ENCODE measurements at regions not wholly inside any gene's neighbourhood (a gene's known extent, or its start where the extent isn't known, plus 50 kb on each side); places are given as distances from the start of the nearest gene placed in this dataset.

GRCh38 chr3:72565593-72565992, 282.7 kb downstream of the SHQ1 start:
- DNase-seq, result no peak

DNA sequence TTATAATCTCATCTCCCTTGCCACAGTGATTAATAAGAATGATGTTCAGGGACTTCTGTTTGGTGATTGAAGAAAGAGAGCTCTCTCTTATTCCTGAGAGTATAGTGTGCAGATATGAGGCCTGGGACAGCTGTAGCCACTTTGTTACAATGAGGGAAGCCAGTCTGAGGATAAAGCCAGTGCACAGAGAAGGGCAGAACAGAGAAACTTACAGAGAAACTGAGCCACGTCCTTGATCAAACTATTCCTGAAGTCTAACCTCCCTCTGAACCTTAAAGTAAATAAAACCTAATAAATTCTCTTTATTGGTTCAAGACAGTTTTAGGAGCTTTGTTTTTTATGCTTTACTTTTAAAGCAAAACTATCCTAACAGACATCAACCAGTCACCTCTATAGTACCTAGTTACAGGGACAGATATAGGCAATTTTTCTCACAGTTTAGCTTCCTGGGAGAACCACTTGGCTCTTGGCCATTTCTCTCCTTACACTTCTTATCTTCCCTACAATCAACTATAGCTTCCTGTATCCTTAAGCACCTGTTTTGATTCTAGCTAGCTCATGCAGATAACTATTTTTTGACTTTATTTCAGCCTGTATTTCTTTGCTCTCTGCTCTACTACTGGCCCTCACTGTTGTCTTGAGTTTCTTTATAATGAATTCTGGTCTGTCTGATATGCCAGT, 284.4 kb downstream of the SHQ1 start:
- DNase-seq, result no peak

DNA sequence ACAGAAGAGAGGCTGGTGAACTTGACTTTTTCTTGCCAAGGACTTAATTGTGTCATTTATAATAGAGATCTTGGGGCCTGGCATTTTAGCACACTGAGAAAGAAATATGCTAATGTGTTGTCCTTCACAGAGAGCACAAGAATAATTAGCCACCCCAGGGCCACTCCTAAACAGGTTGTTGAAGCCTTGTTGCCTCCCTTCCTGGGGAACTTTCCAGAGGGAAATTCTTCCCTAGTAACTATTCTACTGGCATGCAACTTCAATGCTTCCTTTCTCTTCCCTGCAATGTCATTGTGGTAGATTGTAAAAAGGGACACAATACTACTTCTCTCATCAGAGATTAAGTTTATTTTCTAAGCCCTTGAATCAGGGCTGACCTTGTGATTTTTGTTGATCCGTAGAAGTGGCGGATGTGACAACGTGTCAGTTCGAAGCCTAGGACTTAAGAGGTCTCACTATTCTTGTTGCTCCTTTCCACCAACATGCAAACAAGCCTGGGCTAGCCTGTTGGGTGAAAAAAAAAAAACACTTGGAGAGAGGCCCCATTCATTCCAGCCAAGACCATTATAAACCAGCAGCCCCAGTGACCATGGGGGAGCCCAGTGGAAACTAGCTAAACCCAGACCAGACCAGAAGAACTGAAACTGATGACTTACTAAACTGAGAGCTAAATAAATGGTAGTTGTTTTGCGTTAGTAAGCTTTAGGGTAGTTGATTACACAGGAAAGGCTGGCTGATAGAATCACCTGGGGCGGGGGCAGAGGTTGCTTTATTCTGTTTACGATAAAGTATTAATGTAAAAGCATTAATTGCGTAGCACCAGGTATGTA, 287.2 kb downstream of the SHQ1 start:
- no peak for DNase-seq

DNA sequence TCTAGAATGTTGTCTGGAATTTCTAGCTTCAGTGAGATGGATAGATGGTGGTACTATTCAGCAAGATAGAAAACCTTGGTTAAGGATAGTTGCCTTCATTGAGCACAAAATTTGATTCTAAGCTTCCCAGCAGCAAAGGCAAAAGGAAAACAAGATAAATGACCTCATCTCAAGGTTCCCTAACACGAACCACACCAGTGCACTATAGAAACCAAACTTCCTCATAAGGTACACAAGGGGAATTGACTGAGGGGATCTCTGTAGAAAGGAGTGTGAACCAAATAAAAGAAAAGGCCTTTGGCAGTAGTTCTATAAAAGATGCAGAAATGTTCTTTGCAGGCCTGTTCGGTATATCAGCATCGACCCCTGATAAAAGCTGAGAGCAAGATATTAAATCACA, 288.9 kb downstream of the SHQ1 start:
- no peak for DNase-seq

GRCh38 chr3:72558001-72558400, 290.2 kb downstream of the SHQ1 start:
- DNase-seq, result no peak

DNA sequence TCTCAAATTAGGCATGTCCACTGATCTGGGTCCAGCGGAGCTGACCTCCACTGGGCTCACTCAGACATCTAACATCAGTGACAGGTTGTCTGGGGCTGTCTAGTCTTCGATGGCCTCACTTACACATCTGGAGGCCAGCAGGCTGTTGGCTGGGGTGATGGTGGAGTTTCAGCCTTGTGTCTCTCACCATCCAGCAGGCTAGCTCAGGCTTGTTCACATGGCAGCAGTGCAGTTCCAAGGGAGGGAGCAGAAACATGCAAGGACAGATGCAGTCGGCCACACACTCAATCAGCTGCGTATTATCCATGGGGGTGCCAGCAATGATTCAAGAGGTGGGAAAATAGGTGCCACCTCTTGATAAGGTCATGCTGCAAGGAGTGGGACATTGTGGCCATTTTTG, 292.5 kb downstream of the SHQ1 start:
- DNase-seq, result no peak

DNA sequence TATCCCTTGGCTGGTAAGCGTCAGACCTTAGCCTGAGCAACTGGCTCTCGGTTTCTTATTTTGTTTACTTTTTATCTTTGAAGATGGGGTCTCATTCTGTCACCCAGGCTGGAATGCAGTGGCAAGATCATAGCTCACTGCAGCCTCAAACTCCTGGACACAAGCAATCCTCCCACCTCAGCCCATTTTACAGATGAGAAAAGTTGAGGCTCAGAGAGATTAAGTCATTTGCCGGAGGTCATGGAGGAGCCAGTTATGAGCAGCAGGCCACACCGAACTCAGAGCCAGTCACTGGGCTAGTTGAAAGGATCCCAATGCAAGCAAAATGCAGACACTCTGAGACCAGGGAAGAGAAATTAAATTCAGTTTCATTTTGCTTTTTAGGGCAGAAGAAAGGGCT, 293.6 kb downstream of the SHQ1 start:
- DNase-seq, result no peak

DNA sequence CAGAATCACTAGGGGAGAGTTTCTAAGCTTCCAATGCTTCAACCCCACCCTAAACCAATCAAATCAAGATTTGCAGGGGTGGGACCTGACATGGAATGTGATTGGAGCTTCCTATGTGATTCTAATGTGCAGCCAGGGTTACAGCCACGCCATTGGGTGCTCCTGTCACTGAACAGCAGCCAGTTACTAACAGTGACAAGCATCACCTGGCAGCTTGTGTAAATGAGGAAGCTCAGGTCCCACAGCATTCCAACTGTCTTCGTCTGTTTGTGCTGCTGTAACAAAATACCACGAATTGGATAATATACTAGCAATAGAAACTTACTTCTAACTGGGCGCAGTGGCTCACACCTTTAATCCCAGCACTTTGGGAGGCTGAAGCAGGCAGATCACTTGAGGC, 294.9 kb downstream of the SHQ1 start:
- DNase-seq, result no peak

- no peak for DNase-seq
Observed at GRCh38 chr3:72550582-72551262, 297.5 kb downstream of the SHQ1 start.

- no peak for DNase-seq
Observed at GRCh38 chr3:72549761-72550581, 298.3 kb downstream of the SHQ1 start.

GRCh38 chr3:72548981-72549380, 299.3 kb downstream of the SHQ1 start:
- DNase-seq, result no peak

DNA sequence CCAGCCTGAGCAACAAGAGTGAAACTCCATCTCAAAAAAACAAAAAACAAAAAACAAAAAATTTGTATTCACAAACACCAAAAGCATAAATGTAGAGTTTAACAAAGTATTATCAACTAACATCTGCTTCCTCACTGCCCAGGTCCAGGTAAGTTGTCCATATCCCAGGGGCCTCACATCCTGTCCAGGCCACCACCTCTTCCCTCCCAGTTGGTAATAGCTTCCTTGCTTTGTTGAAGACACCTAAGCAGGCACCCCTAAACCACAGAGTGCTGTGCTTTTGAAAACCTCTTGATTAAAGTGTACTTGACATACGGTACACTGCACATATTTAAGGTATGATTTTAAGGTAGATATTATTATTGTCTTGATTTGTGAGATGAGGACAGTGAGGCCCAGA, 299.8 kb downstream of the SHQ1 start:
- DNase-seq, result no peak

DNA sequence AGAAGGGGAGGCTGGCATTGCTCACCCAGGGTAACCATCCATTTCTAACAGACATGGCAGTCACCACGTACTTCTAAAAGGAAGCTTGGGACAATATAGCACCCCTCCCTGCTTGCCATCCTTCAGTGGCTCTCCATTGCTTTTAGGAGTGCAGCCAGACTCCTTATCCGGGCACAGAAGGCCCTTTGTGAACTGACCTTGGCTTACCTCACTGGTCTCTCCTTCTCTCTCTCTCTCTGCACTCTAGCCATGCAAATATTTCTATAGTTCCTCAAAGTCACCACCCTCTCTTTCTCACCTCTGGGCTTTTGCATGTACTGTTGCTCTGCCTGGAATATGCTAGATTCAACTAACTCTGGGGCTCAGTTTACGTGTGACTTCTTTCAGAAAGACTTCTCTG, 301.1 kb downstream of the SHQ1 start:
- no peak for DNase-seq

DNA sequence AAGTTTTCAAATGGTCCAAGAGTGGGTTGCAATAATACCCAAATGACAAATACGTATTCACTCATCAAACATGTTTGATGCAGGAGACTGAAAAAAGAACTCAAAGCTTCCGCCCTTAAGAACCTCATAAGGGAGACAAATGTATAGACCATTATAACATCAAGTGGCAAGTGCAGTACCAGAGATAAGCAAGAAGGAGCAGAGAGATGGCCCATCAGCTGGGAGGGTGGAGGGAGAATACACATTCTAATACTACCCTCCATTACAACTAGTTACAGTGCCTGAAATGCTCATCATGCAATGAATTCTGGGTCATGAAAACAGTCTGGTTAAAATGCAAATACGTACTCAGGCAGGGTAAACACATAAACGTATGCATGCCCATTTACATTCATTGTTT, 304.0 kb downstream of the SHQ1 start:
- DNase-seq, result no peak

DNA sequence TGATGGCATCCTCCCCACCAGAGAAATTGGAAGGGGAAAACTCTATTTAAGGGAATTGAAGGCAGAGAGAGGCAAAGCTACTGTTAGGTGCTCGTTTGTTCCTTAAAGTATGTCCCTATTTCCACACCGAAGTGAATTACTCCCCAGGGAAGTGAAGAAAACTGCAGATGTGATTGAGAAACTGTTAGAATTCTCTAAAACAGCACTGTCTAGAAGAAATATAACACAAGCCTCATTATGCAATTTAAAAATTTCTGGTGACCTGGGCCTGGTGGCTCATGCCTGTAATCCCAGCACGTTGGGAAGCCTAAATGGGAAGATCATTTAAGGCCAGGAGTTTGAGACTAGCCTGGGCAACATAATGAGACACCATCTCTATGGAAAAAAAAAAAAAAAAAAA, 305.0 kb downstream of the SHQ1 start:
- DNase-seq, result no peak

GRCh38 chr3:72542781-72543180, 305.5 kb downstream of the SHQ1 start:
- no peak for DNase-seq

- DNase-seq, result no peak
Observed at GRCh38 chr3:72539856-72540255, 308.4 kb downstream of the SHQ1 start.

- DNase-seq, result no peak
Observed at GRCh38 chr3:72538070-72538745, 310.0 kb downstream of the SHQ1 start.

DNA sequence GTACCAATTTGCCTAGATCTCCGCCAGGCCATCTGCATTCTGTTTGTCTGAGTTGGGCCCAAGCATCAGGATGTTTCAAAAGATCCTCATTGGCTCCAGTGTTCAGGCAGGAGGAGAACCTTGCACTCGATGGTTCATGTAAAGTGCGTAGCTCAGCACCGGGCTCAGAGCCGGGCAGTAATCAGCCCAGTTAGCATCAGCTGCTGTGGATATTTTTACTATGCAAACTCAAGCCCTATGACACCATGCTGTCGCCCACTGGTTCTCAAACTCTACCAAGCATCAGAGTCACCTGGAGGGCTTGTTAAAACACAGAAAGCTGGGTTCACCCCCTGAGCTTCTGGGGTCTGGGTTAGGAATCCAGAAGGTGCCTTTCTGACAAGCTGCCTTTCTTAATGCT, 310.8 kb downstream of the SHQ1 start:
- no peak for DNase-seq

DNA sequence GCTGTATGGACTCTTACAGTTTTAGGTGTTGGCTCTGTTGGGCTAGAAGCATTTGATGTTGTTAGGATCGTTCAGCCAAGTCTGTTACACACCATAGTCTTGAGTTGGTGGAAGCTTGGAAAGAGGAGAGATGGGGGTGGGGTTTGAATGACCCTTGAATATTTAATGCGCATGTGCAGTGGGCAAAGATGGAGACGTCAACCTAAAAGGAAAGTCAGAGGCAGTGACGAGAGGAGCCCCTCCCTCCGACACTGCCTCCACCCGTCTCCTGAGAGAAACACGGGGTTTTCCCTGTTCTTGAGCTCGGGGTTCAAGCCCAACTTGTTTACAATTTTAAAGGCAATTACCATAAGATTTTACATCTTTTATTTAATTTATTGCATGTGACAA, 311.4 kb downstream of the SHQ1 start:
- DNase-seq, result no peak

DNA sequence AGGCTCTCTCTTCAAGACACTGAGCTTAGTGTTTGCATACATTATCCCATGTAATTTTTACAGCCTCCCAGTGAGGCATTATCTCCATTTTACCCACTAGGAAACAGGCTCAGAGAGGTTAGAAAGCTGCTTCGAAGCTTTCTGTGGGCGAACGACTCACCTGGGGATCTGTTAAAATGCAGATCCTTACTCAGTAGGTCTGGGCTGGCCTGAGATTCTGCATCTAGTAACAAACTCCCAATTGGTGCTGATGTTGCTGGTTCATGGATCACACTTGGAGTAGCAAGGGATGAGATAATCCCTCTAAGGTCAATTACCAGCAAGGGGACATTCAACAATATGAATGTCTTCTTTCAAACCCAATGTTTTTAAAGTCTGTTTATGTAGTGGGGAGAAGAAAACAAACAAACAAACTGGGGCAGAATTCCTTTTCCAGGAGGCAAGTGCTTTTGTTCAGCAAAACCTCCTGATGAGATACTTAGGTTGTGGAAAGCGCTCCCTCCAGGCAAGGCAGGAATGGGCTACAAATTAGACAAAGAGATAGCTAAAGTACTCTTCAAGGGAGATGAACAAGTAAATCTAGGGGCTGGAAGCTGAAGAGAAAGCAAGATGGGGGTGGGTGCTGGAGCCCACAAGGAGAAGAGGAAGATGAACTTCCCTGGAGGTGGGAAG, 311.9 kb downstream of the SHQ1 start:
- DNase-seq, result no peak

Measured in muscle of arm (tissue), 1 donor.